Ovary (tissue), 3 donors: ENCODE measurements at regions not wholly inside any gene's neighbourhood (a gene's known extent, or its start where the extent isn't known, plus 50 kb on each side); places are given as distances from the start of the nearest gene placed in this dataset.

Source experiments
- EP300 ChIP-seq: sonication (generic); formaldehyde crosslinking; IDR thresholded peaks from one replicate; pipeline ENCODE4 v1.6.1; 2017; ENCODE audit warnings: antibody characterized with exemption
- POLR2A ChIP-seq: fragments of 450-650 bp; IDR thresholded peaks from one replicate; pipeline ENCODE4 v1.6.1; 2017; ENCODE audit warnings: antibody characterized with exemption, mild to moderate bottlenecking, moderate library complexity
- TF ChIP-seq, protein P1 (sequence below), 3 donors: fragments of 450-650 bp in 2 of 3; fragments of 200-600 bp in 1 of 3; IDR thresholded peaks; one replicate each; pipeline versions ENCODE4 v1.5.1 to v1.8.0; 2016 to 2022; ENCODE audit warnings: antibody characterized with exemption in 3 of 3, mild to moderate bottlenecking in 1 of 3
- donor health status: DM: no; HTN: no; CAD: no.

DNA sequence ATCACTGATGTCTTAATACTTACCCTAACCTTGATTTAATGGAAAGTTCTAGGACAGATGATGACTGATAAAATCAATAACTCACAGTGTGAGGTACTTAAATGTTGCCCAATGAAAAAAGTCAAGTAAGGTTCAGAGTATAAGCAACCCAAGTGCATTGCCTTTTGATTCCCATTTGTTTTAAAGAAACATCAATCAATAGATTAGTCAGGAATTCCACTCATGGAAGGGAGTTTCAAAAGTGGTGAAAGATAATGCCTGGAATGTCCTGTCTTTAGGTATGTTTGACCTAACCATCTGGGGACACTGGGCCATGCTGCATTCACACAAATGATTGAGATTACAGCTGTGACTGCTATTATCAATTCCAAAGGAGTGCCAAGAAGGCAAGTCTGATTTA is 259.7 kb downstream of the PPARGC1A start:
- TF ChIP-seq, protein P1, sequence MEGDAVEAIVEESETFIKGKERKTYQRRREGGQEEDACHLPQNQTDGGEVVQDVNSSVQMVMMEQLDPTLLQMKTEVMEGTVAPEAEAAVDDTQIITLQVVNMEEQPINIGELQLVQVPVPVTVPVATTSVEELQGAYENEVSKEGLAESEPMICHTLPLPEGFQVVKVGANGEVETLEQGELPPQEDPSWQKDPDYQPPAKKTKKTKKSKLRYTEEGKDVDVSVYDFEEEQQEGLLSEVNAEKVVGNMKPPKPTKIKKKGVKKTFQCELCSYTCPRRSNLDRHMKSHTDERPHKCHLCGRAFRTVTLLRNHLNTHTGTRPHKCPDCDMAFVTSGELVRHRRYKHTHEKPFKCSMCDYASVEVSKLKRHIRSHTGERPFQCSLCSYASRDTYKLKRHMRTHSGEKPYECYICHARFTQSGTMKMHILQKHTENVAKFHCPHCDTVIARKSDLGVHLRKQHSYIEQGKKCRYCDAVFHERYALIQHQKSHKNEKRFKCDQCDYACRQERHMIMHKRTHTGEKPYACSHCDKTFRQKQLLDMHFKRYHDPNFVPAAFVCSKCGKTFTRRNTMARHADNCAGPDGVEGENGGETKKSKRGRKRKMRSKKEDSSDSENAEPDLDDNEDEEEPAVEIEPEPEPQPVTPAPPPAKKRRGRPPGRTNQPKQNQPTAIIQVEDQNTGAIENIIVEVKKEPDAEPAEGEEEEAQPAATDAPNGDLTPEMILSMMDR (IDR thresholded peaks at IDR 0.05) = no peak
- TF ChIP-seq POLR2A (no peak), EP300 (no peak)
